Calu3 (cell line): ENCODE measurements at regions not wholly inside any gene's neighbourhood (a gene's known extent, or its start where the extent isn't known, plus 50 kb on each side); places are given as distances from the start of the nearest gene placed in this dataset.
"Not testable (repeated sequence)": the region's sequence is repeated elsewhere in the genome, so short reads cannot be mapped to it uniquely, and the experiment has no call there.

Source experiments
- BruUV-seq: library from RNA; stranded (reverse); fragments of 400-500 nt; replicated peaks from 2 replicates; lab custom pipeline; 2021; lab: Mats Ljungman, UMichigan
- CTCF ChIA-PET: fragments of 300-600 bp; sonication (Branson Sonifier 250); formaldehyde crosslinking; loops from one replicate; lab custom pipeline; 2022; ENCODE audit warnings: antibody characterized with exemption; lab: Charles Lee
- DNase-seq: peaks from one replicate; pipeline ENCODE4 v3.0.0; 2022
- H3K27ac Mint-ChIP-seq: one replicate; pipeline ENCODE4 v1.8.0; 2022; ENCODE audit warnings: mixed read lengths; ENCODE audit not compliant: unreplicated experiment
- H3K27me3 Mint-ChIP-seq: one replicate; pipeline ENCODE4 v1.8.0; 2022; ENCODE audit warnings: mixed read lengths; ENCODE audit not compliant: unreplicated experiment
- H3K36me3 Mint-ChIP-seq: one replicate; pipeline ENCODE4 v1.8.0; 2022; ENCODE audit warnings: mild to moderate bottlenecking, moderate library complexity, mixed read lengths; ENCODE audit not compliant: insufficient read depth, unreplicated experiment
- H3K4me1 Mint-ChIP-seq: one replicate; pipeline ENCODE4 v1.8.0; 2022; ENCODE audit warnings: mild to moderate bottlenecking, low read depth, mixed read lengths; ENCODE audit not compliant: unreplicated experiment
- H3K4me3 Mint-ChIP-seq: one replicate; pipeline ENCODE4 v1.8.0; 2022; ENCODE audit warnings: mild to moderate bottlenecking, low read depth, moderate library complexity, mixed read lengths; ENCODE audit not compliant: unreplicated experiment
- H3K9me3 Mint-ChIP-seq: one replicate; pipeline ENCODE4 v1.8.0; 2022; ENCODE audit warnings: low read depth, mixed read lengths; ENCODE audit not compliant: unreplicated experiment
- intact Hi-C: fragments of 100-400 bp; cut with micrococcal nuclease; formaldehyde crosslinking; loops from one replicate; pipeline ENCODE4 v1.10.0; 2022; ENCODE audit not compliant: unreplicated experiment
- TF ChIP-seq, protein P1 (sequence below): fragments of 200-600 bp; IDR thresholded peaks from one replicate; pipeline ENCODE4 v1.8.0; 2022; ENCODE audit warnings: antibody characterized with exemption; ENCODE audit not compliant: unreplicated experiment

DNA sequence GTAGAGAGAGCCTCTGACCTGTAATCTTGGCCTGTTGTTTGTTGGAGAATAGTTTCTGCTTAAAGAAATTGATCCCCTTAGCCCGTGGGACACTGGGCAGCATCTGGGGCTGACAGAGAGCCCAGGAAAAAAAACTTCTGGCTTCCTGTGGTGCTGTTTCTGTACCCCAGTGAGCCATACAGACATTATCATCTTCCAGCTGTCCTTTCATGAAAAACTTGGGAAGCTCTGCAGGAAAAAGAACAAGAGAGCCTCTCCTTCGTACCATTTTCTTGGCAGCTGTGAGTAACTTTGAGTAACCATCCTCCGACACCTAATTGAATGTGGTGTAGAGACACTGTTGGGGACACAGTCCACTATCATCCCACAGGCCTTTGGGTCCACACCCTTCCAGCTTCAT, 333.0 kb downstream of the SHQ1 start:
- Mint-ChIP-seq H3K36me3 (no peaks in the 10 kb centered on the region), H3K4me1 (peaks cover 5% of the 10 kb centered on the region), H3K9me3 (no peaks in the 10 kb centered on the region), H3K4me3 (no peak overlapping the region), H3K27me3 (no peaks in the 10 kb centered on the region), H3K27ac (no peak overlapping the region)
- DNase-seq: no peak
- intact Hi-C loops: no loop called here
- TF ChIP-seq, protein P1, sequence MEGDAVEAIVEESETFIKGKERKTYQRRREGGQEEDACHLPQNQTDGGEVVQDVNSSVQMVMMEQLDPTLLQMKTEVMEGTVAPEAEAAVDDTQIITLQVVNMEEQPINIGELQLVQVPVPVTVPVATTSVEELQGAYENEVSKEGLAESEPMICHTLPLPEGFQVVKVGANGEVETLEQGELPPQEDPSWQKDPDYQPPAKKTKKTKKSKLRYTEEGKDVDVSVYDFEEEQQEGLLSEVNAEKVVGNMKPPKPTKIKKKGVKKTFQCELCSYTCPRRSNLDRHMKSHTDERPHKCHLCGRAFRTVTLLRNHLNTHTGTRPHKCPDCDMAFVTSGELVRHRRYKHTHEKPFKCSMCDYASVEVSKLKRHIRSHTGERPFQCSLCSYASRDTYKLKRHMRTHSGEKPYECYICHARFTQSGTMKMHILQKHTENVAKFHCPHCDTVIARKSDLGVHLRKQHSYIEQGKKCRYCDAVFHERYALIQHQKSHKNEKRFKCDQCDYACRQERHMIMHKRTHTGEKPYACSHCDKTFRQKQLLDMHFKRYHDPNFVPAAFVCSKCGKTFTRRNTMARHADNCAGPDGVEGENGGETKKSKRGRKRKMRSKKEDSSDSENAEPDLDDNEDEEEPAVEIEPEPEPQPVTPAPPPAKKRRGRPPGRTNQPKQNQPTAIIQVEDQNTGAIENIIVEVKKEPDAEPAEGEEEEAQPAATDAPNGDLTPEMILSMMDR: no peak
- BruUV-seq: no TSS peak
- CTCF ChIA-PET: no interaction called here

DNA sequence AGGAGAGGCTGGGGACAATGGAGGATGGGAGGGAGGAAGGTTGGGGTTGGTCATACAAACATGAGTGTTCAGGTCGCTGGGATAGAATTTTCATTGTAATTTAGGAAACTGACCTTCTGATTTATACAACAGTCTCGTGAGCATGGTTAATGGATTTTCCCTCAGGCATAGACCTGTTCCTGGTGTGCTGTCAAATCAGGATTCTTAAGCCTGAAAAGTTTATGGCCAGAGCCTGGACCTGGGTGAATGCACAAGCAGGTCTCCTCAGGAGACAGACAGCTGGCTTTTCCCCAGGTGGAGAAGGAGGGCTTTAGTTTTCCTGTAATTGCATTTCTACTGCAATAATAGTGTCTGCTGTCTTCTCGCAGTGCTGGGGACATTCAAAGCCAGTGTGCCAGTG, 338.0 kb downstream of the SHQ1 start:
- no peak overlapping the region for H3K27ac Mint-ChIP-seq
- CTCF ChIA-PET: no interaction called here
- BruUV-seq: no TSS peak
- intact Hi-C loops: no loop called here
- H3K9me3 Mint-ChIP-seq: no peaks in the 10 kb centered on the region
- H3K27me3 Mint-ChIP-seq: no peaks in the 10 kb centered on the region
- TF ChIP-seq, protein P1: no peak
- no peaks in the 10 kb centered on the region for H3K36me3 Mint-ChIP-seq
- H3K4me3 Mint-ChIP-seq: no peak overlapping the region
- H3K4me1 Mint-ChIP-seq: no peaks in the 10 kb centered on the region
- no peak for DNase-seq

DNA sequence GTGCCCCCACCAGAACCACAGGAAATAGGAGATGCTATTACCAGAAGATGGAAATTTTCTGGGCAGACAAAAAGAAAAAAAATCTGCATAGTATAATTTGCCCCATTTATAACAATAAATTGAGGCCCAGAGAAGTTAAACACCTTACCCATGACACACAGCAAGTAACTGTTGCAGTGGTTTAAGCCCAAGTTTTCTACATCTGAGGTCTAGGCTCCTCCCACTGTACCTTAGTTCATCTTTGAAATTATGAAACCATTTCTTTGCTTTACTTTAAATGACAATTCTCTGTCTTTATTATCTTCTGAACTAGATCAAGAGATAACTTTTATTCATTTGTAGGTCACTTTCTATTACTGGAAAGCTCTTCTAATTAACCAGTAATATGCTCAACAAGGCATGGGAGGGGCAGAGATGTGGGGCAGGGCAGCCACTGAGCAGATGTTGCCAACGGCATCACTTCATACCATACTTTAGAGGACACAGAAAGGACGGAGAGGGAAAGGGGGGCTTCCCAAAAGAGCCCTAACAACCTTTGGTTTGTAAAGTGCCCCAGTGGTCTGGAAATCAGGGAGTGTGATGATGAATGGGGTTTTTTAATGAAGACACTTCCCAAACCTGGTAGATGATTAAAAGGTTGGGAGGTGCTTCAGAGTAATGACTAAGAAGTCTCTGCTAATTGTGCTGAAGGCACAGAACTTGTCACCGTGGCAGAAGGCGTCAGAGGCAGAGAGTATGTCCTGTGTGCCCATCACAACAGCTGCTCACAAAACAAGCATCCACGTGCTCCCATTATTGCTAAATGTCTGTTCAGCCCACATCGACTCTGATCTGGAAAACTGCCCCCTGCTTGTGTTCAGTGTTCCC, 342.5 kb downstream of the SHQ1 start:
- no TSS peak for BruUV-seq
- no peak for DNase-seq
- no peak overlapping the region for H3K4me3 Mint-ChIP-seq
- H3K36me3 Mint-ChIP-seq: no peaks in the 10 kb centered on the region
- H3K4me1 Mint-ChIP-seq: no peaks in the 10 kb centered on the region
- TF ChIP-seq, protein P1: no peak
- CTCF ChIA-PET: no interaction called here
- intact Hi-C loops: no loop called here
- peaks cover 10% of the 10 kb centered on the region for H3K27me3 Mint-ChIP-seq
- H3K27ac Mint-ChIP-seq: no peak overlapping the region
- no peaks in the 10 kb centered on the region for H3K9me3 Mint-ChIP-seq

DNA sequence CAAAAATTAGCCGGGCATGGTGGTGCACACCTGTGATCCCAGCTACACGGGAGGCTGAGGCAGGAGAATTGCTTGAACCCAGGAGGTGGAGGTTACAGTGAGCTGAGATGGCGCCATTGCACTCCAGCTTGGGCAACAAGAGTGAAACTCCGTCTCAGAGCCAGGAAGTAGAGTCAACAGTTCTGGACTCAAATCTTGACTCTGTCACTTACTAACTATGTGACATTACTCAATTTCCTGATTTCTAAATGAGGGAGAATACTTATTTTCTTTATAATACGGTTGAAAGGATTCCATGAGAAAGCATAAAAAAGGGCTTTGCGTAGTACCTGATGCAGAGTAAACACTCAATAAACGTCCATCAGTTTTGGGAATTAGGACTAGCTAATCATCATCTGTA, 350.7 kb downstream of the SHQ1 start:
- peaks cover 10% of the 10 kb centered on the region for H3K27me3 Mint-ChIP-seq
- intact Hi-C loops, H3K4me3 Mint-ChIP-seq, BruUV-seq, H3K9me3 Mint-ChIP-seq, DNase-seq, H3K4me1 Mint-ChIP-seq, H3K27ac Mint-ChIP-seq, H3K36me3 Mint-ChIP-seq: not testable (repeated sequence)
- CTCF ChIA-PET: interaction anchor here (0.7 kb wide), 1 partner anchor 129 kb away, joined by 3 read pairs; no protein-coding TSS in a partner anchor
